Epithelial cell of proximal tubule (primary cell): ENCODE measurements at regions not wholly inside any gene's neighbourhood (a gene's known extent, or its start where the extent isn't known, plus 50 kb on each side); places are given as distances from the start of the nearest gene placed in this dataset.

Source experiments
- DNase-seq: peaks from one replicate; pipeline ENCODE4 v3.0.0-alpha.2; 2011; ENCODE audit warnings: low read depth
- H3K4me3 ChIP-seq: 2 replicates; pipeline ENCODE4 v1.5.1; 2011; ENCODE audit warnings: low read depth, mild to moderate bottlenecking, low read length
- TF ChIP-seq, protein P1 (sequence below): conservative IDR thresholded peaks from 2 replicates; pipeline ENCODE4 v1.5.1; 2012; ENCODE audit warnings: low read depth, mild to moderate bottlenecking, low read length

DNA sequence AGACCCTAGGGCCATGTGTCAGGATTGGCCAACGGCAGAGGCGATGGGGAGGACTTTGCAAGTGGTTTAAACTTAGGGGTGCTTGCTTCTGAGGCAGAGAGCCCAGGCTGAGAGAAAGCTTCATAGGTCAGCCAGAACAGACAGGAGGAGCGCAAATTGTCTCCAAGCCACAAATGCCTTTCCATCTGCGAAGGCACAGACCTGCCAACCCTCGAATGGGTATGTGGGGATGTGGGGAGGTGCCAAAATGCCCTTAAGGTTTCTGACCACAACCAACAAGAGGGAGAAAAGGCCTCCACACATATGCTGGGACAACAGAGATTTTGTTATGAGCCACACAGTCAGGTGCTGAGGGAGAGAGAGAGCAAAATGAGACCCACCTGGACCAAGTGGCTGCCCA lies 283.6 kb downstream of the CYP26B1 start:
- H3K4me3 ChIP-seq, result no peak overlapping the region
- TF ChIP-seq, protein P1, sequence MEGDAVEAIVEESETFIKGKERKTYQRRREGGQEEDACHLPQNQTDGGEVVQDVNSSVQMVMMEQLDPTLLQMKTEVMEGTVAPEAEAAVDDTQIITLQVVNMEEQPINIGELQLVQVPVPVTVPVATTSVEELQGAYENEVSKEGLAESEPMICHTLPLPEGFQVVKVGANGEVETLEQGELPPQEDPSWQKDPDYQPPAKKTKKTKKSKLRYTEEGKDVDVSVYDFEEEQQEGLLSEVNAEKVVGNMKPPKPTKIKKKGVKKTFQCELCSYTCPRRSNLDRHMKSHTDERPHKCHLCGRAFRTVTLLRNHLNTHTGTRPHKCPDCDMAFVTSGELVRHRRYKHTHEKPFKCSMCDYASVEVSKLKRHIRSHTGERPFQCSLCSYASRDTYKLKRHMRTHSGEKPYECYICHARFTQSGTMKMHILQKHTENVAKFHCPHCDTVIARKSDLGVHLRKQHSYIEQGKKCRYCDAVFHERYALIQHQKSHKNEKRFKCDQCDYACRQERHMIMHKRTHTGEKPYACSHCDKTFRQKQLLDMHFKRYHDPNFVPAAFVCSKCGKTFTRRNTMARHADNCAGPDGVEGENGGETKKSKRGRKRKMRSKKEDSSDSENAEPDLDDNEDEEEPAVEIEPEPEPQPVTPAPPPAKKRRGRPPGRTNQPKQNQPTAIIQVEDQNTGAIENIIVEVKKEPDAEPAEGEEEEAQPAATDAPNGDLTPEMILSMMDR, result no peak
- DNase-seq, result no peak

DNA sequence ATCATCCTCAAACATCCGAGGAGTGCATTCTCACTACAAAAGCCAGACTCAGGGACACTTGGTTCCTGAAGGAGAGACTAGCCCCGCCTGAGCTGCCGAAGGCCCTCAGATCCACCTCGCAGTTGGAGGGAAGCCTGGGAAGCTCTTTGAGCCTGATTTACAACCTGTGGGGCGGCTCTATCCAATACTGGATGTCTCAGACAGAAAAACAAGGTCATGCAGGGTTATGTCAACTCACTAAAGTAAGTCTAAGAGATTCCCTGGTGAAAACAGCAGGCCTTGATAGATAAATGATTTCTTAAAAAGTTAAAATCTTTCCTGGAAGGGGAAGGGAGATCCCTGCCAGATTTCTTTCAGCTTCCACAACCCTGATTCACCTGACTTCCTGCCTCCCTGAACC lies 284.3 kb downstream of the CYP26B1 start:
- no peak overlapping the region for H3K4me3 ChIP-seq
- TF ChIP-seq, protein P1, result no peak
- DNase-seq, result no peak

DNA sequence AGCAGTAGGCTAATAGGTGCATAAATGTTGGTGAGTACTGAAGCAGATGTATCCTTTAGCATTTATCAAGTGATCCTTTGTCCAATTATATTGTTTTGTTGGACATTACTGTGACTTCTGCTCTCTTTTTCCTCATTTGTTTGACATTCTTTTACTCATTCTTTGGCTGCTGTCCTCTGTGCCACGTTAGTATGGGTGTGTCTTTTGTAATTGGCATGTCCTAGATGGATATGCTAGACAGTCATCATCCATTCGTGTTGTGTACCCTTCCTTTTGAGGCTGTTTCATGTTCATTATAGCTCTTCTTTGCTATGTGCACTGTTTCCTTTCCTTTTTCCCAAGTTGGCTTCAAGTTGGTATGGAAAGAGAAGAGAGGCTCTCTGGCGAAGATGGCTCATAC lies 284.7 kb downstream of the CYP26B1 start:
- H3K4me3 ChIP-seq, result no peak overlapping the region
- TF ChIP-seq, protein P1, result no peak
- no peak for DNase-seq

DNA sequence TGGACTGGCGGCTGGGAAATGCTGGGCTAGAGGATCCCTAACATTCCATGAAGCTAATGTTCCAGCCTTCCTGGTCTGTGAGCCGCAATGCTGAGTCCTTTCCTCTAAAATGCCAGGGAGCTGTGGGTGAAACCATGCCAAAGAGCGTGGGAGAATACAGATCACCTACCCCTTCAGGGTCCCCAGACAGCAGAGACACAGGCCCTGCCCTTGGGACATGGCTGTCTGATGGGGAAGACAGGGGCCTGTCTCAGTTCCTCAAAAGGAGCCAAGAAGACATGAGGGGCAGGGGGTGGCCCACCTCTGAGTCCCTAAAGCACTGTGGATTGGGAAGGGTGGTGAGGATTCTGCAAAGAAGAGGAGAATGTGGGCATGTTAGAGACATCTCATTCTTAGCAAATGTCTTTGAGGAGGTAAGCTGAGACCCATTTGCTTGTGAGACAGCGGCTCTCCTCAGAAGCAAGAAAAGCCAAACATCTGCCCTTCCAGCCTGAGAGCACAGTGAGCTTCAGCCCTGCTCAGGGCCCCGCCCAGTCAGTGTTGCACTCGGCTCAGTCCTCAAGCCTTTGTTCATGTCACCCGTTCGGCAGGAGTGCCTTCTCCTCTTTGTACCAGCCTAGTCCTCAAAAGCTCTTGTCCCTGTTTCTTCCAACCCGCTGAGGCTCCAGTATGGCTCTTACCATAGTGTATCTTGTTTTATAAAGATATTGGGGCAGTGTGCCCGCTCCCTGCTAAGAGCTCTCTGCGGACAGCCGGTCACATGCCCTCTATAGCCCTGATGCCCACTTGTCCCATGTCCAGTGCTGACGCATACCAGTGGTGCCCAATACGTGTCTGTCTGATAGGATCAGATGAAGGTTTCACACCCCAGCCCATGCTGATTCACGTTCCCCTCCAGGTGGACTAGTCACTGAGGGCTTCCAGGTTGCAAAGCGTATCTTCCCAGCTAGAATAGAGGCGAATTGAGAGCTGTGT lies 286.2 kb downstream of the CYP26B1 start:
- TF ChIP-seq, protein P1, result no peak
- H3K4me3 ChIP-seq, result no peak overlapping the region
- DNase-seq, result no peak

DNA sequence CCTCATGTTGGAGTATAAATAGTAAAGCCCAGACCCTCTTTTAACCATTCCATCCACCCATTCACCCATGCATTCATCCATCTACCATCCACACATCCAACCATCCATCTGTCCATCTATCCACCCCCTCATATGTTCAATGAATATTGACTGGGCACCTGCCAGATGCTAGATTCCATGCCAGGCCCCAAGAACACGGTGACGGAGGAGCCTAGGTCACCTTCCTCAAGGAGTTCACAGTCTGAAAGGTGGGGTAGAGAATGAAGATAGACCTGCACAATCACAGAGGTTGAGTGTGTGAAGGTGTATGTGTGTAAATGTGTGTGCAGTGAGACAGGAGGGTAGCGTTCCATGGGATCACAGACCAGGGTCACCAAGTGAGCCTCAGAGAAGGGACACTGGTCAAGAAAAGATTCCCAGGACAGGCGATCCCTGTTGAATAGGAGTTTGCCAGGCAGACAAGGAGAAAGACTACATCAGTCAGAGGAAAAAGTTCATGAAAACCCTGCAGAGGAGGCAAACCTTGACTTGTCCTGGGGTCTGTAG lies 287.2 kb downstream of the CYP26B1 start:
- no peak overlapping the region for H3K4me3 ChIP-seq
- DNase-seq, result no peak
- TF ChIP-seq, protein P1, result no peak

DNA sequence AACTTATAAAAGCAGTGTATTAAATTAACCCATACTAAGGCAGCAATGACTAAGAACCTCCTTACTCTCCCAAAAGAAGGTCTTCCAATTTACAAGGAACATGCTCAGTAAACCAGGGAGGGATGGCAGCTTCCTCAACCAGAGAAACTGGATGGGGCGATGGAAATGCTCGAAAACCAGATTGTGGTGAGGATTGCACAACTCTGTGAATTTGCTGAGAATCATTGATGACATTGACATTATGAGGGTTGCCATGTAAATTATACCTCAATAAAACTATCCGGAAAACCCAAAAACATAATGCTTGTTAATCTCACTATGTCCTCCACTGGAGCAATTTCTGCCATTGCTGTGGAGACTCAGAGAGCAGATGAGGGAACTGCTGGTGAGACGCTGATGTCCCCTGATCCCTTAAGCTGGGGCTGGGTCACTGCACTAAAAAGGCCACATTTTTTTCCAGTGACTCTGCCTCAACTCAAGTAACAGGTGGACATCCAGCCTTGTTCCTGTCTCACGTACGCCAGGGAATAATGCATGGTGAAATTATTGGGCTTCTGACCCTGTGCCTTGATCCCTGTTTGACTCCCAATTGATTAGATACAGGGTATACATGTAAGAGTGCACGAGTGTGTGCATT lies 288.3 kb downstream of the CYP26B1 start:
- no peak for DNase-seq
- H3K4me3 ChIP-seq, result no peak overlapping the region
- TF ChIP-seq, protein P1, result no peak
